GM12878 (cell line): ENCODE measurements at regions not wholly inside any gene's neighbourhood (a gene's known extent, or its start where the extent isn't known, plus 50 kb on each side); places are given as distances from the start of the nearest gene placed in this dataset.

ENCODE experiments used
- BRCA1 ChIP-seq: IDR thresholded peaks from 2 replicates; pipeline ENCODE4 v1.6.1; 2011; ENCODE audit warnings: low read depth, low read length, improper control_type of control experiment
- CBX3 ChIP-seq: fragments of 200-600 bp; sonication (generic); IDR thresholded peaks from 2 replicates; pipeline ENCODE4 v1.6.1; 2016; ENCODE audit warnings: low read depth, borderline replicate concordance
- E4F1 ChIP-seq: fragments of 450-650 bp; IDR thresholded peaks from 2 replicates; pipeline ENCODE4 v1.6.1; 2018; ENCODE audit warnings: borderline replicate concordance, mild to moderate bottlenecking; ENCODE audit not compliant: partially characterized antibody
- EGR1 ChIP-seq, 2 experiments: IDR thresholded peaks; 1 replicate in 1 of 2; 2 replicates in 1 of 2; pipeline ENCODE4 v1.6.1; 2011 to 2012; ENCODE audit warnings: low read depth in 2 of 2, low read length in 2 of 2, borderline replicate concordance in 1 of 2, mild to moderate bottlenecking in 1 of 2, moderate library complexity in 1 of 2
- EP300 ChIP-seq, 2 experiments: fragments of 150-350 bp in 1 of 2; IDR thresholded peaks; 2 replicates each; pipeline ENCODE4 v1.6.1; 2011 to 2012; ENCODE audit warnings: low read depth in 2 of 2, low read length in 2 of 2, borderline replicate concordance in 1 of 2, improper control_type of control experiment in 1 of 2, inconsistent platforms in 1 of 2; ENCODE audit not compliant: control insufficient read depth in 1 of 2
- ESRRA ChIP-seq: IDR thresholded peaks from 2 replicates; pipeline ENCODE4 v1.6.1; 2012; ENCODE audit warnings: mild to moderate bottlenecking, low read length, improper control_type of control experiment
- KAT2A ChIP-seq: conservative IDR thresholded peaks from 2 replicates; pipeline ENCODE4 v1.6.1; 2011; ENCODE audit warnings: low read depth, low read length; ENCODE audit not compliant: control insufficient read depth
- MYC ChIP-seq: IDR thresholded peaks from 2 replicates; pipeline ENCODE4 v1.6.1; 2011; ENCODE audit warnings: mild to moderate bottlenecking, low read length, moderate library complexity, inconsistent platforms; ENCODE audit not compliant: insufficient read depth, insufficient replicate concordance, insufficient read length, severe bottlenecking
- RCOR1 ChIP-seq: conservative IDR thresholded peaks from 2 replicates; pipeline ENCODE4 v1.6.1; 2012; ENCODE audit warnings: low read depth, low read length, improper control_type of control experiment
- USF2 ChIP-seq: IDR thresholded peaks from 2 replicates; pipeline ENCODE4 v1.6.1; 2011; ENCODE audit warnings: low read depth, low read length, improper control_type of control experiment, borderline replicate concordance

- no peak for TF ChIP-seq EP300 (IDR thresholded peaks at IDR 0.05; ENCODE audit: borderline replicate concordance in 1 of 2, control insufficient read depth in 1 of 2, low read depth in 2 of 2, low read length in 2 of 2)
- no peak for TF ChIP-seq EGR1 (IDR thresholded peaks at IDR 0.05; ENCODE audit: borderline replicate concordance in 1 of 2, low read depth in 2 of 2, low read length in 2 of 2)
- no peak for TF ChIP-seq KAT2A
- TF ChIP-seq BRCA1 = no peak
- TF ChIP-seq MYC = no peak
- no peak for TF ChIP-seq E4F1
- TF ChIP-seq RCOR1 = no peak
- TF ChIP-seq CBX3 = no peak
- TF ChIP-seq USF2 = no peak
- TF ChIP-seq ESRRA = no peak
These were observed 643.4 kb downstream of the ACTR3B start for GRCh38 chr7:153402721-153403541.
